Mucosa of descending colon (tissue), 3 donors: ENCODE measurements at regions not wholly inside any gene's neighbourhood (a gene's known extent, or its start where the extent isn't known, plus 50 kb on each side); places are given as distances from the start of the nearest gene placed in this dataset.

Experiments used
- ATAC-seq: fragments of 200-7000 bp; cut with Tn5 transposase; one replicate; pipeline ENCODE4 v1.9.1; 2020; ENCODE audit warnings: mild to moderate bottlenecking, moderate library complexity
- DNase-seq, 3 donors: peaks; one replicate each; pipeline ENCODE4 v3.0.0-alpha.2; 2020
- H3K36me3 ChIP-seq: fragments of 200-600 bp; one replicate; pipeline ENCODE4 v1.8.0; 2021; ENCODE audit warnings: low read depth, mild to moderate bottlenecking
- H3K4me1 ChIP-seq: fragments of 200-600 bp; one replicate; pipeline ENCODE4 v1.8.0; 2021; ENCODE audit warnings: low read depth, mild to moderate bottlenecking
- H3K4me3 ChIP-seq: fragments of 200-600 bp; one replicate; pipeline ENCODE4 v1.8.0; 2021; ENCODE audit warnings: mild to moderate bottlenecking
- H3K9me3 ChIP-seq: fragments of 200-600 bp; one replicate; pipeline ENCODE4 v1.8.0; 2021; ENCODE audit warnings: mild to moderate bottlenecking
- CTCF ChIP-seq: fragments of 200-600 bp; IDR thresholded peaks from one replicate; pipeline ENCODE4 v1.8.0; 2022; ENCODE audit warnings: antibody characterized with exemption, mild to moderate bottlenecking
- intact Hi-C, 2 donors: fragments of 100-400 bp; cut with DNase I in 1 of 2; cut with micrococcal nuclease in 1 of 2; formaldehyde crosslinking; loops; one replicate each; pipeline versions ENCODE4 v1.11.0 to v1.11.1; 2022; cut with DNase I, micrococcal nuclease
- donor health status: DM: no; HTN: no; CAD: no; lungs with moderate emphysema.
- donor health status: DM: no; HTN: no; CAD: no.
- donor health status: DM: no; HTN: yes; CAD: no.

- no peak for DNase-seq
- no peak for TF ChIP-seq CTCF
These were observed 98.3 kb downstream of the DUSP10 start for GRCh38 chr1:221643404-221644144.

GRCh38 chr1:221644145-221644448 lies 97.8 kb downstream of the DUSP10 start:
- ATAC-seq, result no peak
- Histone ChIP-seq H3K9me3 (no peaks in the 10 kb centered on the region), H3K4me3 (no peak overlapping the region), H3K36me3 (no peaks in the 10 kb centered on the region), H3K4me1 (no peaks in the 10 kb centered on the region)
- no peak for TF ChIP-seq CTCF
- intact Hi-C loops, result no loop called here
- DNase-seq, result no peak

More at GRCh38 chr1:221643404-221644144, 98.3 kb downstream of the DUSP10 start:
- H3K9me3 ChIP-seq, result no peaks in the 10 kb centered on the region
- no peak for ATAC-seq
- H3K4me3 ChIP-seq, result no peak overlapping the region
- no peaks in the 10 kb centered on the region for H3K36me3 ChIP-seq
- no peaks in the 10 kb centered on the region for H3K4me1 ChIP-seq
- intact Hi-C loops, result no loop called here

GRCh38 chr1:221644663-221645258 lies 97.1 kb downstream of the DUSP10 start:
- H3K4me1 ChIP-seq, result no peaks in the 10 kb centered on the region

GRCh38 chr1:221648201-221648600 lies 93.7 kb downstream of the DUSP10 start:
- no peak for ATAC-seq
- intact Hi-C loops, result no loop called here
- DNase-seq, result no peak
- Histone ChIP-seq H3K9me3 (no peaks in the 10 kb centered on the region), H3K4me3 (no peak overlapping the region), H3K36me3 (no peaks in the 10 kb centered on the region), H3K4me1 (no peaks in the 10 kb centered on the region)
- no peak for TF ChIP-seq CTCF

More at GRCh38 chr1:221644663-221645258, 97.1 kb downstream of the DUSP10 start:
- Histone ChIP-seq H3K4me3 (no peak overlapping the region), H3K36me3 (no peaks in the 10 kb centered on the region), H3K9me3 (no peaks in the 10 kb centered on the region)
- DNase-seq (no peak), ATAC-seq (no peak)
- no peak for TF ChIP-seq CTCF
- intact Hi-C loops, result no loop called here
